IMR-90 (cell line): ENCODE measurements at regions not wholly inside any gene's neighbourhood (a gene's known extent, or its start where the extent isn't known, plus 50 kb on each side); places are given as distances from the start of the nearest gene placed in this dataset.

ENCODE experiments used
- ATAC-seq: fragments of 200-7000 bp; cut with Tn5 transposase; 2 replicates; pipeline ENCODE4 v1.9.1; 2020; ENCODE audit warnings: low read depth, mild to moderate bottlenecking, moderate library complexity
- BruUV-seq: library from RNA; stranded (reverse); fragments of 400-500 nt; replicated peaks from 2 replicates; lab custom pipeline; 2021; lab: Mats Ljungman, UMichigan
- CTCF ChIA-PET: fragments of 300-600 bp; formaldehyde crosslinking; extraction: SDS; loops from one replicate; lab custom pipeline; 2021; ENCODE audit warnings: antibody characterized with exemption; lab: Yijun Ruan, JAX
- POLR2A ChIA-PET: fragments of 300-600 bp; sonication (Branson Sonifier 250); formaldehyde crosslinking; loops from one replicate; lab custom pipeline; 2022; ENCODE audit warnings: antibody characterized with exemption; ENCODE audit not compliant: unreplicated experiment; lab: Charles Lee
- DNase-seq: peaks from one replicate; pipeline ENCODE4 v3.0.0; 2013
- H2AFZ ChIP-seq: replicated peaks from 2 replicates; pipeline ENCODE3; 2013; ENCODE audit warnings: low read length, mild to moderate bottlenecking; ENCODE audit not compliant: poor library complexity
- H2AK5ac ChIP-seq: 2 replicates; pipeline ENCODE4 v1.6.1; 2013; ENCODE audit warnings: low read depth, low read length, inconsistent platforms
- H2AK9ac ChIP-seq: replicated peaks from 2 replicates; pipeline ENCODE3; 2013; ENCODE audit warnings: mild to moderate bottlenecking, low read depth, low read length, moderate library complexity; ENCODE audit not compliant: poor library complexity
- H2BK120ac ChIP-seq: 2 replicates; pipeline ENCODE4 v1.6.1; 2013; ENCODE audit warnings: low read depth, low read length, inconsistent platforms
- H2BK15ac ChIP-seq: 3 replicates; pipeline ENCODE4 v1.6.1; 2013; ENCODE audit warnings: low read depth, low read length, inconsistent platforms
- H2BK20ac ChIP-seq: 2 replicates; pipeline ENCODE4 v1.6.1; 2013; ENCODE audit warnings: low read depth, mild to moderate bottlenecking, inconsistent platforms, low read length, moderate library complexity
- H2BK5ac ChIP-seq: 2 replicates; pipeline ENCODE4 v1.6.1; 2013; ENCODE audit warnings: mild to moderate bottlenecking, low read depth, low read length, inconsistent platforms; ENCODE audit not compliant: poor library complexity, severe bottlenecking
- H3K14ac ChIP-seq: replicated peaks from 2 replicates; pipeline ENCODE4 v1.6.1; 2013; ENCODE audit warnings: low read depth, low read length, inconsistent platforms
- H3K18ac ChIP-seq: 2 replicates; pipeline ENCODE4 v1.6.1; 2013; ENCODE audit warnings: low read depth, low read length, control low read depth
- H3K23ac ChIP-seq: 2 replicates; pipeline ENCODE4 v1.6.1; 2013; ENCODE audit warnings: low read depth, low read length, inconsistent platforms
- H3K27ac ChIP-seq: 2 replicates; pipeline ENCODE4 v1.5.1; 2013; ENCODE audit warnings: mild to moderate bottlenecking, control low read depth, low read length; ENCODE audit not compliant: insufficient read depth
- H3K27me3 ChIP-seq: 2 replicates; pipeline ENCODE4 v1.6.1; 2013; ENCODE audit warnings: low read length; ENCODE audit not compliant: control insufficient read depth, insufficient read depth
- H3K36me3 ChIP-seq: 2 replicates; pipeline ENCODE4 v1.6.1; 2013; ENCODE audit warnings: low read length, mixed read lengths; ENCODE audit not compliant: control insufficient read depth, insufficient read depth
- H3K4ac ChIP-seq: 2 replicates; pipeline ENCODE4 v1.6.1; 2013; ENCODE audit warnings: low read depth, low read length, inconsistent platforms
- H3K4me1 ChIP-seq: 2 replicates; pipeline ENCODE4 v1.6.1; 2013; ENCODE audit warnings: low read length, mixed read lengths; ENCODE audit not compliant: control insufficient read depth, insufficient read depth
- H3K4me2 ChIP-seq: 2 replicates; pipeline ENCODE4 v1.6.1; 2013; ENCODE audit warnings: low read depth, mild to moderate bottlenecking, control low read depth, low read length, moderate library complexity
- H3K4me3 ChIP-seq: 2 replicates; pipeline ENCODE4 v1.5.1; 2013; ENCODE audit warnings: low read depth, mild to moderate bottlenecking, control low read depth, low read length, moderate library complexity; ENCODE audit not compliant: insufficient read depth
- H3K56ac ChIP-seq: 2 replicates; pipeline ENCODE4 v1.6.1; 2013; ENCODE audit warnings: low read length, inconsistent platforms; ENCODE audit not compliant: insufficient read depth; ENCODE audit errors: extremely low read depth
- H3K79me1 ChIP-seq, 2 experiments: 2 replicates each; pipeline ENCODE4 v1.6.1; 2013; ENCODE audit warnings: low read length in 2 of 2, inconsistent platforms in 1 of 2, low read depth in 1 of 2
- H3K9ac ChIP-seq: 2 replicates; pipeline ENCODE4 v1.6.1; 2013; ENCODE audit warnings: low read depth, low read length, control low read depth
- H3K9me1 ChIP-seq: 2 replicates; pipeline ENCODE4 v1.6.1; 2013; ENCODE audit warnings: low read length, inconsistent platforms; ENCODE audit not compliant: insufficient read depth
- H3K9me3 ChIP-seq: 2 replicates; pipeline ENCODE4 v1.6.1; 2013; ENCODE audit warnings: low read length; ENCODE audit not compliant: control insufficient read depth, insufficient read depth
- H4K20me1 ChIP-seq: 2 replicates; pipeline ENCODE4 v1.6.1; 2013; ENCODE audit warnings: low read length, inconsistent platforms; ENCODE audit not compliant: insufficient read depth
- H4K5ac ChIP-seq: 2 replicates; pipeline ENCODE4 v1.6.1; 2013; ENCODE audit warnings: mild to moderate bottlenecking, low read depth, low read length, control low read depth
- H4K8ac ChIP-seq, 2 experiments: 2 replicates each; pipeline ENCODE4 v1.6.1; 2013; ENCODE audit warnings: low read depth in 2 of 2, low read length in 2 of 2, control low read depth in 1 of 2, inconsistent platforms in 1 of 2
- H4K91ac ChIP-seq: 2 replicates; pipeline ENCODE4 v1.6.1; 2013; ENCODE audit warnings: low read depth, low read length, inconsistent platforms; ENCODE audit not compliant: insufficient read depth
- BHLHE40 ChIP-seq: fragments of 150-350 bp; IDR thresholded peaks from 2 replicates; pipeline ENCODE4 v1.6.1; 2016; ENCODE audit warnings: mild to moderate bottlenecking, low read depth, low read length
- CEBPB ChIP-seq: IDR thresholded peaks from 2 replicates; pipeline ENCODE4 v1.6.1; 2012; ENCODE audit warnings: low read depth, low read length, improper control_type of control experiment
- CHD1 ChIP-seq: IDR thresholded peaks from 2 replicates; pipeline ENCODE4 v1.6.1; 2012; ENCODE audit warnings: low read depth, low read length, improper control_type of control experiment
- CTCF ChIP-seq: conservative IDR thresholded peaks from 2 replicates; pipeline ENCODE4 v1.5.1; 2012; ENCODE audit warnings: mild to moderate bottlenecking, low read depth, low read length, improper control_type of control experiment
- ELK1 ChIP-seq: fragments of 150-350 bp; IDR thresholded peaks from 2 replicates; pipeline ENCODE4 v1.6.1; 2016; ENCODE audit warnings: low read depth, mild to moderate bottlenecking, low read length, moderate library complexity, borderline replicate concordance
- FOS ChIP-seq: fragments of 150-350 bp; IDR thresholded peaks from 2 replicates; pipeline ENCODE4 v1.6.1; 2016; ENCODE audit warnings: low read depth, low read length
- MAFK ChIP-seq: IDR thresholded peaks from 2 replicates; pipeline ENCODE4 v1.6.1; 2012; ENCODE audit warnings: low read depth, low read length, improper control_type of control experiment
- MAZ ChIP-seq: IDR thresholded peaks from 2 replicates; pipeline ENCODE4 v1.6.1; 2012; ENCODE audit warnings: low read depth, mild to moderate bottlenecking, low read length, improper control_type of control experiment, moderate library complexity, borderline replicate concordance
- MXI1 ChIP-seq: IDR thresholded peaks from 2 replicates; pipeline ENCODE4 v1.6.1; 2012; ENCODE audit warnings: low read depth, mild to moderate bottlenecking, low read length, moderate library complexity, borderline replicate concordance
- NFE2L2 ChIP-seq: fragments of 150-350 bp; IDR thresholded peaks from 2 replicates; pipeline ENCODE4 v1.6.1; 2016; ENCODE audit warnings: low read depth, mild to moderate bottlenecking, low read length
- POLR2A ChIP-seq: IDR thresholded peaks from 2 replicates; pipeline ENCODE4 v1.6.1; 2012; ENCODE audit warnings: mild to moderate bottlenecking, low read depth, low read length
- RAD21 ChIP-seq: IDR thresholded peaks from 2 replicates; pipeline ENCODE4 v1.6.1; 2012; ENCODE audit warnings: low read length, improper control_type of control experiment
- RCOR1 ChIP-seq: IDR thresholded peaks from 2 replicates; pipeline ENCODE4 v1.6.1; 2012; ENCODE audit warnings: mild to moderate bottlenecking, low read length, improper control_type of control experiment; ENCODE audit not compliant: insufficient replicate concordance
- RFX5 ChIP-seq: IDR thresholded peaks from 2 replicates; pipeline ENCODE4 v1.8.0; 2012; ENCODE audit warnings: low read depth, mild to moderate bottlenecking, low read length, moderate library complexity
- SMC3 ChIP-seq: fragments of 150-350 bp; IDR thresholded peaks from 2 replicates; pipeline ENCODE4 v1.6.1; 2016; ENCODE audit warnings: low read depth, mild to moderate bottlenecking, antibody characterized with exemption, low read length, moderate library complexity
- USF2 ChIP-seq: fragments of 150-350 bp; IDR thresholded peaks from 2 replicates; pipeline ENCODE4 v1.6.1; 2017; ENCODE audit warnings: mild to moderate bottlenecking, antibody characterized with exemption, low read length, low read depth
- WGBS, 2 experiments: methylation state at CpG; one replicate each; pipeline versions ENCODE4 v1.1.5 to v1.1.7; 2013; ENCODE audit warnings: missing lambda C conversion rate in 2 of 2; ENCODE audit not compliant: insufficient read length in 1 of 2; ENCODE audit errors: extremely low coverage in 2 of 2; 5-methylcytosine and 5-hydroxymethylcytosine counted together
- dilution Hi-C: fragments of 300-500 bp; cut with HindIII; formaldehyde crosslinking; loops from one replicate; pipeline ENCODE4 v1.14.3; 2018; ENCODE audit warnings: low sequenced_read_pairs; ENCODE audit not compliant: unreplicated experiment
- in situ Hi-C: fragments of 300-500 bp; cut with MboI; formaldehyde crosslinking; loops from 3 replicates; pipeline ENCODE4 v1.14.3; 2019; ENCODE audit warnings: low sequenced_read_pairs, inconsistent platforms, mixed read lengths
- intact Hi-C: fragments of 100-400 bp; cut with micrococcal nuclease; formaldehyde crosslinking; loops from 2 replicates; pipeline ENCODE4 v1.10.0; 2022

- in situ Hi-C loops (no loop called here), intact Hi-C loops (no loop called here), dilution Hi-C loops (no loop called here)
- WGBS, 2 experiments, result no CpG with 5 or more reads among the region's 7 CpGs
- H4K5ac ChIP-seq, result peak overlapping the region; percentile 72; the same call in 1 of the 2 replicates
- DNase-seq (no peak), ATAC-seq (no peak)
- H4K8ac ChIP-seq, result peak overlapping the region in 1 of 2 experiments; percentile 40; a peak in 1 of 4 replicates
- H3K4me1 ChIP-seq, result peaks cover 4% of the 10 kb centered on the region
- no peaks in the 10 kb centered on the region for H4K20me1 ChIP-seq
- no peak overlapping the region for H2BK5ac ChIP-seq
- H3K9me3 ChIP-seq, result no peaks in the 10 kb centered on the region
- H2BK20ac ChIP-seq, result peak overlapping the region; percentile 91
- no peaks in the 10 kb centered on the region for H3K79me1 ChIP-seq
- H3K14ac ChIP-seq, result 0 out of 2 replicates have a peak overlapping the region, but pooled peaks have one; percentile 50
- ChIA-PET POLR2A (no interaction called here), CTCF (no interaction called here)
- H3K23ac ChIP-seq, result 0 out of 2 replicates have a peak overlapping the region, but pooled peaks have one; percentile 5
- peak overlapping the region; percentile 12 for H2AFZ ChIP-seq
- H3K18ac ChIP-seq, result peak overlapping the region; percentile 90; the same call in 1 of the 2 replicates
- BruUV-seq, result no TSS peak
- no peaks in the 10 kb centered on the region for H3K27me3 ChIP-seq
- peak overlapping the region; percentile 71; the same call in 1 of the 2 replicates for H4K91ac ChIP-seq
- H3K4me3 ChIP-seq, result no peak overlapping the region
- H2AK5ac ChIP-seq, result peak overlapping the region; percentile 83
- H3K9me1 ChIP-seq, result no peaks in the 10 kb centered on the region
- H3K4me2 ChIP-seq, result no peak overlapping the region
- 0 out of 3 replicates have a peak overlapping the region, but pooled peaks have one; percentile 60 for H2BK15ac ChIP-seq
- H3K36me3 ChIP-seq, result no peaks in the 10 kb centered on the region
- H3K4ac ChIP-seq, result peak overlapping the region; percentile 62
- H3K56ac ChIP-seq, result no peak overlapping the region
- no peak for TF ChIP-seq ELK1
- no peak for TF ChIP-seq CTCF
- no peak for TF ChIP-seq BHLHE40
- no peak for TF ChIP-seq SMC3
- TF ChIP-seq USF2, result no peak
- TF ChIP-seq RAD21, result no peak
- TF ChIP-seq CHD1, result no peak
- TF ChIP-seq MAFK, result no peak
- TF ChIP-seq RFX5, result no peak
- no peak for TF ChIP-seq MAZ
- TF ChIP-seq RCOR1, result no peak
- no peak for TF ChIP-seq NFE2L2
- TF ChIP-seq MXI1, result no peak
- TF ChIP-seq POLR2A, result no peak
- no peak for TF ChIP-seq FOS
- no peak for TF ChIP-seq CEBPB
- no peak overlapping the region for H2AK9ac ChIP-seq
- no peak overlapping the region for H3K27ac ChIP-seq
- H2BK120ac ChIP-seq, result peak overlapping the region; percentile 84
- no peak overlapping the region for H3K9ac ChIP-seq
Measured at GRCh38 chr1:55685560-55685959, 470.4 kb upstream of the USP24 start.
